ENCODE measurements at regions not wholly inside any gene's neighbourhood (a gene's known extent, or its start where the extent isn't known, plus 50 kb on each side); places are given as distances from the start of the nearest gene placed in this dataset.

GRCh38 chr12:105801351-105801750, 337.4 kb downstream of the NUAK1 start:
- intact Hi-C loops (cut with DNase I): no loop called here
- Histone ChIP-seq H3K4me1 (no peaks in the 10 kb centered on the region), H3K9ac (ENCODE audit: low read depth in 2 of 2, low read length in 2 of 2) (no peak overlapping the region)

GRCh38 chr12:105803292-105803691, 335.5 kb downstream of the NUAK1 start:
- H3K27ac ChIP-seq: no peak overlapping the region
- no peaks in the 10 kb centered on the region for H3K9me3 ChIP-seq
- H3K9ac ChIP-seq (ENCODE audit: low read depth in 2 of 2, low read length in 2 of 2): no peak overlapping the region
- intact Hi-C loops (cut with DNase I): no loop called here
- H3K36me3 ChIP-seq: no peaks in the 10 kb centered on the region
- no peaks in the 10 kb centered on the region for H3K4me1 ChIP-seq
- H3K4me3 ChIP-seq: no peak overlapping the region
- H3K27me3 ChIP-seq: no peaks in the 10 kb centered on the region
- TF ChIP-seq CTCF (IDR thresholded peaks at IDR 0.05): no peak
- DNase-seq: no peak

More at GRCh38 chr12:105801351-105801750, 337.4 kb downstream of the NUAK1 start:
- Histone ChIP-seq H3K27ac (no peak overlapping the region), H3K27me3 (no peaks in the 10 kb centered on the region), H3K4me3 (no peak overlapping the region), H3K36me3 (no peaks in the 10 kb centered on the region), H3K9me3 (no peaks in the 10 kb centered on the region)
- DNase-seq: no peak
- no peak for TF ChIP-seq CTCF (IDR thresholded peaks at IDR 0.05)

- DNase-seq: no peak
- no peaks in the 10 kb centered on the region for H3K4me1 ChIP-seq
- no peak overlapping the region for H3K4me3 ChIP-seq
- no peaks in the 10 kb centered on the region for H3K27me3 ChIP-seq
- H3K9ac ChIP-seq (ENCODE audit: low read depth in 2 of 2, low read length in 2 of 2): no peak overlapping the region
- H3K27ac ChIP-seq: no peak overlapping the region
- no peak for TF ChIP-seq CTCF (IDR thresholded peaks at IDR 0.05)
- no peaks in the 10 kb centered on the region for H3K9me3 ChIP-seq
- H3K36me3 ChIP-seq: no peaks in the 10 kb centered on the region
- intact Hi-C loops (cut with DNase I): no loop called here
Observed at GRCh38 chr12:105804591-105805265, 334.0 kb downstream of the NUAK1 start.

- DNase-seq: no peak
- no peaks in the 10 kb centered on the region for H3K4me1 ChIP-seq
Observed at GRCh38 chr12:105805730-105806399, 332.9 kb downstream of the NUAK1 start.

GRCh38 chr12:105806400-105806770, 332.4 kb downstream of the NUAK1 start:
- H3K9me3 ChIP-seq: no peaks in the 10 kb centered on the region
- no peak overlapping the region for H3K9ac ChIP-seq (ENCODE audit: low read depth in 2 of 2, low read length in 2 of 2)
- H3K27ac ChIP-seq: no peak overlapping the region
- no peak overlapping the region for H3K4me3 ChIP-seq
- DNase-seq: no peak
- intact Hi-C loops (cut with DNase I): no loop called here
- H3K36me3 ChIP-seq: no peaks in the 10 kb centered on the region
- no peaks in the 10 kb centered on the region for H3K4me1 ChIP-seq
- H3K27me3 ChIP-seq: no peaks in the 10 kb centered on the region
- no peak for TF ChIP-seq CTCF (IDR thresholded peaks at IDR 0.05)

More at GRCh38 chr12:105805730-105806399, 332.9 kb downstream of the NUAK1 start:
- Histone ChIP-seq H3K27me3 (no peaks in the 10 kb centered on the region), H3K36me3 (no peaks in the 10 kb centered on the region), H3K9me3 (no peaks in the 10 kb centered on the region), H3K27ac (no peak overlapping the region), H3K4me3 (no peak overlapping the region), H3K9ac (ENCODE audit: low read depth in 2 of 2, low read length in 2 of 2) (no peak overlapping the region)
- intact Hi-C loops (cut with DNase I): no loop called here
- TF ChIP-seq CTCF (IDR thresholded peaks at IDR 0.05): no peak

Measured in colonic mucosa (tissue), 4 donors.